HG02642 (cell line): ENCODE measurements at regions not wholly inside any gene's neighbourhood (a gene's known extent, or its start where the extent isn't known, plus 50 kb on each side); places are given as distances from the start of the nearest gene placed in this dataset.

Experiments
- ATAC-seq: cut with Tn5 transposase; IDR thresholded peaks from one replicate; pipeline ENCODE4 v1.9.1; 2021; ENCODE audit warnings: mild to moderate bottlenecking; ENCODE audit not compliant: unreplicated experiment, poor library complexity

DNA sequence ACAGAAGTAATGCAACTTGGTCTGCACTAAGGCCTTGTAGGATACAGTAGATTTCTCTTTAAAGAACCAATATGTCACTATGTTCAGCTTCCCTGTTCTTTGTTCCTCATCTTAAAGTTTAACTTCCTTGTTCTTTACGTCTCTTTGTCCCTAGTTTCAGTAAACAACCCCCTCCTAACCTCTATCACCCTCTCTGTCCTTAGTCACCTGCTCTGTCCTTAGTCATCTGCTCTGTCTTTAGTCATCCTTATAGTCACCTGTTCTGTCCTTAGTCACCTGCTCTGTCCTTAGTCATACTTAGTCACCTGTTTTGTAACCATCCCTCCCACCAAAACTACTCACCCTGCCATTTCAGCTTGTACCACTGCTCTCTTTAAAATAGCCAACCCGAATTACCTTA, 144.6 kb upstream of the TMEM106B start:
- ATAC-seq = no peak

DNA sequence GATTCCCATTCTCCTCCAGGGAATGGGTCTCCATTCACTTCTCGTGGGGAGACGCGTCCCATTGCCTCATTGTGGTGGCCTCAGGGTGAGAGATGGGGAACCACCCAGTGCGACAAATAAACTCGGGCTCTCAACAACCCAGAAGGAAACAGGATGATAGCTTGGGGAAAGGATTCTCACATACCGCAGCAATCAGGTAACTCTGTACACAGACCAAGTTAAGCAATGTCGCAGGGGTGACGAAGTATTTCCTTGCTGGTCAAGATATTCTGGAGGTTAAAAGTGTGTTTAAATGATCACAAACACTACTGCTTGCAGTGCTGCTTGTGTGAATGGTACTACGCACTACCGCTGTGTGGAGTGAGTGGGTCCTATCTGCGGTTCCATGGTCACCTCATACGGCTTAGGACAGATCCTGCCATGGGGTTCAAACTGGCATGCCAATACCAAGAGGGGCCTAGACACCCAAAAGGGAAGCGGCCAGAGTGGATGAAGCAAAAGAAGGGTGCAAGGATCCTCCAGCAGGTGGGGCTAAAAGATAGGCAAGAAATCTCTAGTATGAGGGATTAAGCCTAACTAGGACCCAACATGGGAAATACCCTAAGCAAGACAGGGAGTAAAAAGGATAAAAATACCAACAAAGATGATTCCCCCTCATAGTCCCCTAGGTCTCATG, 143.8 kb upstream of the TMEM106B start:
- peak; percentile 82 for ATAC-seq

DNA sequence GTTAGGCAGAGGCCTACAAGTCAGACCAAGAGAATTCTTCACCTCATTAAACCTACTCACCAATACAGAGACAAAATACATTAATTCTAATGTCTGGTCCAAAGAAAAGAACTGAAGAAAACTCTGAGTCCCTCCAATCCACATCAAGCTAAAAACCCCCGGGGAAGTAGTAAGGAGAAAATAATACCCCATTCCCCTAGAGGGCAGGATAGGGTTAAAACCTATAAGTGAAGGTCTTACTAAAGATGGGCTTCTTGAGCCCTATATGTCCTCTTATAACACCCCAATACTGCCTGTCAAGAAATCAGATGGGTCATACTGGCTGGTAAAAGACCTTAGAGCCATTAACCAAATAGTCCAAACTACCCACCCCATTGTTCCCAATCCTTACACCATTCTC, 141.3 kb upstream of the TMEM106B start:
- ATAC-seq = no peak

DNA sequence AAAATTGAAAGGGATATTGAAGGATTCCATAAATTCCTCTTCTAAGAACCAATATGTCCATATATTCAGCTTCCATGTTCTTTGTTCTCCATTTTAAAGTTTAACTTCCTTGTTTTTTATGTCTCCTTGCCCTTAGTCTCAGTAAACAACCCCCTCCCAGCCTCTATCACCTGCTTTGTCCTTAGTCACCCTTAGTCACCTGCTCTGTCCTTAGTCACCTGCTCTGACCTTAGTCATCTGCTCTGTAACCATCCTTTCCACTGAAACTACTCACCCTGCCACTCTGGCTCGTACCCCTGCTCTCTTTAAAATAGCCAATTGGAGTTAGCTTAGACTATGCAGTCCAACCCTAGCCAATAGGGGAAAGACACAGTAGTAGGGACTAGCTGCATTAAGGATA, 136.2 kb upstream of the TMEM106B start:
- ATAC-seq = no peak

DNA sequence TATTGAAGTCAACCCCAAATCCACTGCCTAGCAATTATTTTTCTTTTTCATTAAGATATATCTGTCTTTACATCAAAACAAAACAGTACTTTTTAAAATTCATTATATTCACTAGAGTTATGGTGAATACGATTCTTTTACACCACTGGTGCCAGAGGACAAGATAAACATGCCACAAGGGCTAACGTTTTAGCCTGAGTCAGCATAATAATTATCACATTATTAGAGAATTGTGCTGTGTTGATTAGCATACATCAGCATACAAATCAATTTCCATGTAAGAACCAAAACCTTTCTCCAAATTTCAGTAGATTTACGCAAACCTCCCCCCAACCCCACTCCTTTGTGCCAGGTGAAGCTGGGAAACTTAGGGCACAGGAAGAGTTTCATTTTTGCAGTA, 131.1 kb upstream of the TMEM106B start:
- ATAC-seq = no peak

DNA sequence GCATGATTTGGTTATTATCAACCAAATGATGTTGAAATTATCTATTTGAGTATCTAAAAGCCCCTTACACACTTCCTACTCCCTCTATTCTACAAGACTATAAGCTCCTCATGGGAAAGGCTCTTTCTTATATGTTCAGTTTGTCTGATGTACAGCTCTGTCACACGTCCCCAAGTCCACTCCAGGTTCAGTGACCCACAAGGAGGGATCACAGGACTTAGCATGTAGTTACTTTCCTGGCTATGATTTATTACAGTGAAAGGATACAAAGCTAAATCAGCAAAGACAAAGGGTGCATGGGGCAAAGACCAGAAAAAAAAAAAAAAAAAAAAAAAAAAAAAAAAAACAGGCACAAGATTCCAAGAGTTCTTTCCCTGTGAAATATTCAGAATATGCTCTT, 125.6 kb upstream of the TMEM106B start:
- ATAC-seq = no peak

DNA sequence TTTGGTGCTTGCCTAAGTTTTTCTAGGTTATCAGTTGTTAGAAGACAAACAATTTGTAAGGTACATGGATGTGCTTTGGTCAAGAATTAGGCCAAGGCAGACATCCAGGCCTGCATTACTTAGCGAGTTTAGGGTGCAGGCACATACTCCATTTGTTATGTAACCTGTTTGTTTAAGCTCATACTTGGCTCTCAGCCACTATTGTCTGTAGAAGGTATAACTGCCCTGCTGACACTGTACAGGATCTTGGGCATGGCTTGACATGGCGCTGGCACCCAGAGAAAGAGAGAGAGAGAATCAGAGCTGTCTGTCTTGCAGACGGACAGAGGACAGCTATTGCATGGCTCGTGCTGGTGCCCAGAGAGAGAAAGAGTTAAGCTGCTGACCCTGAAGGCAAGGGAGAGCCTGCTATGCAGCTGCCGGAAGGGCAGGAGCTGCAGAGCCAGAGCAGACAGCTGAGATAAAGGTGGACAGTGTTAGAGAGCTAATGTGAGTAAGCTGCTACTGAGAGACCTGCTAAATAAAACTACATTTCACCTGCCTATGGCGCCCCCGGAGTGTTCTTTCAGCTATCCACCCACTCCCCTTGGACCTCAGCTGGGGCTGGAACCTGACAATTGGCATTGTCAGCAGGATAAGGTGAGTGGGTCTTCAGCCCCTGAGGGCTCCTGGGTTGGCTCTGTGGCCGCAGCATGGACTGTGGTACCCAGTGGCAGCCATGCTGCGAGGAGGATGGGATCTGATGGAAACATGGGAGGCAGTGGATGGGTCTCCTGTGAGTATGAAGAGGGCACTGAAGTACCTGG, 120.9 kb upstream of the TMEM106B start:
- no peak for ATAC-seq

DNA sequence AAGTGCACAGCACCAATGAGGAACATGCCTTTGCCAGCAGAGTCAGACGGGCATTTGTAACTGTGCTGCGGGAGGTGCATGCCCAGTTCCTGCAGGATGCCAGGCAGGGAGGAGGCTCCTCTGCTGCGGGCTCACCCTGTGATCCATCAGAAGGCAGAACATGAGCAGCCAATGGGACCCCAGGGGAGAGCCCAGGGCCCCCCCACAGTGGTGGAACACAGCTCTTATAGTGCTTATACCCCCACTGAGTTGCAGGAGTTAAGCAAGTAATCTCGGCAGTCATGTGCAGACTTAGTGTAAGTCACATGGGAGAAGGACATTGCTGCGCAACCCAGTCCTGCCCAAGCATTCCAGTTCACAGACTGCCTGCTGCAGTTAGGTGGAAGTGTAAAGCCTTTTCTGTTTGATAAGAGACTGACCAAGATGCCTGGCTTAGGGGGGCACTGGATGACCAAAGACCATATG, 120.3 kb upstream of the TMEM106B start:
- ATAC-seq = no peak

DNA sequence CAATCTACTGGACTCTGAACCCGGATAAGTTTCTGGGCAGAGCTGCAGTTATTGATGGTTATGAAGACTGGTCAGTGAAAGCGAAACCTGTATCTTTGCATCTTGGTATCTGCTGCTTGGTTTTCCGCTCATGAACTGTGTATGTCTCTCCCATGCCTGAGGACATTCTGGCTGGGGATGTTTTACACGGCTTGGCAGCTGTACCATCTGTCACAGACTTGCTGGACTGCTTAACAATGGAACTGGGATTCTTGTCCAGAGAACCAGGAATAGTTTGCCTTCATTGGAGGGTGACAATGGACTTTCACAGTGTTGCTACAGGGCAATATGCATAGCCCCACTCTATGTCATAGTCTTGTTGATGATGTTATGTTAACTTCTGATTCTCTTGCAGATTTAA, 119.9 kb upstream of the TMEM106B start:
- no peak for ATAC-seq

DNA sequence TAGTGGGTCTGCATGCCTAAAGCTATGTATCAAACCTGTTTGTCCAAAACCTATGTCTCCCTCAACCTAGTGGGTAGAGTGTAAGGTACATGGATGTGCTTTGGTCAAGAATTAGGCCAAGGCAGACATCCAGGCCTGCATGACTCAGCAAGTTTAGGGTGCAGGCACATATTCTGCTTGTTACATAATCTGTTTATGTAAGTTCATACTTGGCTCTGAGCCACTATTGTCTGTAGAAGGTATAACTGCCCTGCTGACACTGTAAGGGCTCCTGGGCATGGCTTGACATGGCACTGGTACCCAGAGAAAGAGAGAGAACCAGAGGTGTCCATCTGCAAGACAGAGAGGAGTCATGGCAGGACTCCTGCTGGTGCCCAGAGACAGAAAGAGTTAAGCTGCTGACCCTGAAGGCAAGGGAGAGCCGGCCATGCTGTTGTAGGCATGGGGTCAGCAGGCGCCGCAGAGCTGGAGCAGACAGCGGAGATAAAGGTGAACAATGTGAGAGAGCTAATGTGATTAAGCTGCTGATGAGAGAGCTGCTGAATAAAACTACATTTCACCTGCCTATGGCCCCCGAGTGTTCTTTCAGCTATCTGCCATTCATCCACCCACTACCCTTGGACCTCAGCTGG, 118.5 kb upstream of the TMEM106B start:
- ATAC-seq = no peak

DNA sequence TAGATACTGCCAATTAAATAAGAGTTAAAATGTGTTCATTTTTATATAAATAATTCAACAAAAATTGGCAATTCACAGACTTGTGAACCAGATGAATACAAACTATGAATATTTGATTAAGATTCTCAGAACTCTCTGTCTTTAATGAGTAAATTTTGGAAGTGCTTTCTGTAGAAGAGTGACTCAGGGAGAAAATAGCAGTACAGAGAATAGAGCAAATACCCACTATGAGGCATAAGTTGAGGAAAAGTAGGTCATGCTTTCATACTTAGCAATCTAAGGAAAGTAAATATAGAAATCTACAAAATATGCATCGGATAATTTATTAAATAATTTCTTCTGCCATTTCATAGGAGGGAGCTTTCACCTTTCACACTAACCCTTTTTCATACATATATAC, 117.7 kb upstream of the TMEM106B start:
- ATAC-seq = no peak

DNA sequence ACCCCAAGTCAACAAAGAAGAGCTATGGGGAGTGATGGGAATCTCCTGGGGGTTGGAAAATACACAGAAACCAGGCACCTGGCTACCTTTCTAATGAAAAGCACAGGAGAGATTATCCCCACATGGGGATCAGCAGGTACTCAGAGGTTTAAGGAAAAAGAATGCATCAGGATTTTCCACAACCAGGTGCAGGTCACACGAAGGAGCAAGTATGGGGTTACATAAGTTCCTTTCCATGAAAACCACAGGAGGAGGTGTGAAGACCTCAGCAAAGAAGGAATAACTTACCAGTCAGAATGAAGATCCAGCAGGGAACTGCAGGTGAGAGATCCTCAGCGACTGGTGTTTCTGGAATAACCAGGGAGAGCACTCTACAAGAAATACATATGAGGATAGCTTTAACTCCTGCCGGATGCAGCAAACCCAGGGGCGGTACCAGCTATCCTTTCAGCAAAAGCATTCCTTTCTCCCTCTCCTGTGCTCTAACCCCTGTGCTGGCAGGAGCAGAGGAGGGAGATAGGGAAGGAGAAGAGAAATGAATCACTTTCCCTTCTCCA, 116.7 kb upstream of the TMEM106B start:
- no peak for ATAC-seq

DNA sequence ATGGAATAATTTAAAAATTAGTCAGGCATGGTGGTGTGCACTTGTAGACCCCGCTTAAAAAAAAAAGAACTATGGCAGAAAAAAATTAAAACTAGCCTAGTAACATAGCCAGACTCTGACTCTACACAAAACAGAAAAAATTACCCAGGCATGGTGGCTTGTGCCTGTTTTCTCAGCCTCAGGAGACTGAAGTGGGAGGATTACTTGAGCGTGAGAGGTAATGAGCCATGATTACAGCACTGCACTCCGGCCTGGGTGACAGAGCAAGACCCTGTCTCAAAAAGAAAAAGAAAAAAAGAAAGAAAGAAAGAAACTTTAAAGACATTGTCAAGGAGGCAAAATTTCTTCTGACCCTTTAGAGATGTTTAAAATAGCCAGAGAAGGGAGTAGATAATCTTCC, 109.0 kb upstream of the TMEM106B start:
- no peak for ATAC-seq

DNA sequence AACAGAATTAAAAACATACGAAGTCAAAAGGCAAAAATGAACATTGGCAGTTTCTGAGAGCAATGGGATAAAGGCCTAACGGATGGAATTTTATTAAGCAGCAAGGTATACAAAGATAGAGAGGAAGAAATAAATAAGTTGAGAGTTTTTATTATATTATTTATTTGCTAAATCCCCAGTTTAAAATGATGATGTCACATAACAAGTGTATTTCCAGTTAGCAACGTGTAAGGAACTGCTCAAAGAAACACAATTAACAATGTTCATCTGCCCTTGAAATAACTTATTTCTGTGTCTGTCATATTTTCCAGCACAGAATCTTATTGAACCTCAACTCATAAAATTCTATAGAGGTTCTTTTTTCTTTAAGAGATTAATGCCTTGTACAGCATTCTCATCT, 108.6 kb upstream of the TMEM106B start:
- ATAC-seq = no peak

DNA sequence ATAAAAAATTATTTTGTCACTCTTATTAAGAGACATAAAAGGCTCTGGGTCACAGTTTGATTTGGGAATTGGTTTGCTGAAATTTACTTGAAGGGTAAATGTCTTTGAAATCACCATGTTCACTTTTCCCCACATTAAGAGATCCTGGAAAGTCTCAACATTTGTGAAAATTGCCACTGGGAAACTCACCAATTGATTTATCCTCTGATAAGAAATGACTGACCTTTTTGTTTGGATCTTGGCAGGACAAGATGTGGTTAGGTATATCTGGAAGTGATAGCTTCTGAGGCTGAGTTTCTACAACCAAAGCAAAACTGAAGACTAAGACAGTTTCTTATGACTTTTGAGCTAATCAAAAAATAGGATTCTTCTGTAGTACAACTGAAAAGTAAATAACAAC, 107.1 kb upstream of the TMEM106B start:
- ATAC-seq = no peak

DNA sequence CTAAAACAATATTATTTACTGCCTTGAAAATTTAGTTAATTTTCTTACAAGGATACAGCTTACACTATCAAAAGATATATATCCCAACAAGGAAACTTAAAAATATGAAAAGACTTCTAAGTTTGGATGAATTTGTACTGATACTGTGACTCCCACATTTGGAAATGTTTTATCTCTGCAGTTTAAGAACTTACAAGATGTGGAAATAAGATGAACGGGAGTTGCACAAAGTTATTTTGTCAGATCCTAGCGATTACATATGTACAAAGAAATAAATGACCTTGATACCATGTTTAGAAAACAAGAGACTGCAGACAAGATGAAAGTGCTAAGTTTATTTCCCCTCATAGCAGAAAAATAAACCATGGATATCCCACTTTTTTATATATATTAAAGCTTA, 103.7 kb upstream of the TMEM106B start:
- ATAC-seq = no peak

DNA sequence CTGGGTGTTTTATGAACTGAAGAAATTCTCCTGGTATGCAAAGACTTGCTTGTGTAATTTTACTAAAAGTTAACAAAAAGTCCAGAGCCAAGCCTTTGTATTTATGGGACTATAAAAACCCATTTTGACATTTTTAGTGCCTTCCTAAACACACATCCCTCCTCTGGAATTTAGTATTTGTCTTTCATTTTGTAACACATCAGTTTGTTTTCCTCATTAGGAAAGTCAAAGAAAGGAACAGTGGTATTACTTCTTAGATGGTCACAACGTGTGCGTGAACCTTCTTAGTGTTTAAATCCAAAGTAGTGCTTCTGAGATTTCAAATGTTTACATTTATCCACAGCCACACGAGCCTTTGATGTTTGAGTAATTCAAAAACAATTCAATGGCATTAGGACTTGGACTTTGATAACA, 103.2 kb upstream of the TMEM106B start:
- no peak for ATAC-seq

DNA sequence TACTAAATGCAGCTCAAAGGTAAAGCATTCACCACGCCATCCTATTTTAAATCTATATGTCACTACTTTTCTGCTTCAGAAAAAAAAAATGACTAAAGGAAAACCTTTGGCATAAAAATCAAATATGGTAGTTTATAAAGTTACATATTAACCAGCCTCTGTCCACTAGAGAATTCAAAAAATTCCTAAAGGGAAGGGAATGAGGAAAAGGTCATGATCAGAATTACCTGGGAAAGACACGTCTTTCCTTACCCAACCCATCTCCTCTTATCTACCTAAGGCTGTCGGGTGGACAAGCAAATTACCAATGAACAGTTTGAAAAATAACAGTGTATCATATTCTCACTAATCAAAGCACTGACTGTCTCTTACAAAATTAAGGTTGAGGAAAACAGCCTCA, 100.7 kb upstream of the TMEM106B start:
- ATAC-seq = no peak

DNA sequence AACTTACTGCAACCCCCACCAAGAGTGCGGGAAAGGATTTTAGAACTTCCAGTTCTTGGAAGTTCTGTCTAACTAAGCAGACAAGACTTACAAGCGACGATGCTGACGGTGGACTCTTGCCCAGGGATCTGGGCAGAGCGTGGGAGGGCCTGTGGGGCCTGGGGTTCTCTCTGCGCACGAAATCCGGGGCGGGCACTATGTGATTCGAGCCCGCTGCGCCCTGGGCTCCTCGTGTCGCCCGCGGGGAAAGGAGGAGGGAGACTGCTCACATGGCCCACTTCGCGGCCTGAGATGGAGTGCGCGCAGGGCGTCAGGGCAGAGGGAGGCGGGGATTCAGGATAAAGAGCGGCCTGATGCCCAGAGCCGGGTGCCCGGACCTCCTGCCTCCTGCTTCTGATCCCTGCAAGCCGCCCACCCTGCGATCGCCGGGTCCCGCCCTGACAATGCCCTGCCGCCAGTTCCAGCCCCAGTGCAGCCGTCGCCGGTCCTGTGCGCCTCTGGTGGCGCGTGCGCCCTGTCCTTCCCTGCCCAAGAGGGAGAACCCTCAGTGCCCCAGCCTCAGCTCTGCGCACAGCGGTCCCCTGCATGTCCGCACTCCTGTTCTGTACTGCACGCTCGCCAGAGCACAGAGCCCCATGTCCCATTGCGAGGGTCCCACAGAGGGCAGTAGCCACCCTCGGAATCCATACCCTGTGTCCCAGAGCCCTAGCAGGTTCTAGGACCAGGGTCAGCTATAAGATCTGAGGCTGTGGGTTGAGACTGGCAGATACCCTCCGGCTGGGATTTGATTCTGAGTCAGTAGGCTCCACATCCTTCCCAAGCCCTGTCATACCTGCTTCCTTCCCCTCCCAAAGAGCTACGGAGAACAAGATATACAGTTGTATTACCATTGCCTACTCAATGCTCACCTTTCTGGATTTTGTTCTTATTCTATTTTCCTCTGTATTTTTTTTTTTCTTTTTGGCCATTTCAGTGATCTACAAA, 99.4 kb upstream of the TMEM106B start:
- no peak for ATAC-seq

DNA sequence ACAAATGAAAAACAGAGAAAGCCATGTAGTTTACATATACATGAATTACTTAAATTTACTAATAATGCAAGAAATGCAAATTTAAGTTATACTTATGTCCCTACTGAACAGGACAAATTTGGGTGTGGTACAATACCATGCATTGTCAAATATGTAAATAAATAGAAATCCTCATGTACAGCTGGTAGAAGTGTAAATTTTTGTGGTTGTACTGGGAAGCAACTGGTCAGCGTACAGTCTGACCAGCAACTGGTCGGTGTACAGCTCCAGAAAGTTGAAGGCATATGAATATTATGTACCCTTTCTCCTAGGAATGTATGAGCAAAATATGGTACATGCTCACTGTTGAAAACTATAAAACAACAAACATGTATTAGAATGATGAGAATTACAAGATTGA, 93.9 kb upstream of the TMEM106B start:
- no peak for ATAC-seq
